ENCODE measurements at regions not wholly inside any gene's neighbourhood (a gene's known extent, or its start where the extent isn't known, plus 50 kb on each side); places are given as distances from the start of the nearest gene placed in this dataset.

DNA sequence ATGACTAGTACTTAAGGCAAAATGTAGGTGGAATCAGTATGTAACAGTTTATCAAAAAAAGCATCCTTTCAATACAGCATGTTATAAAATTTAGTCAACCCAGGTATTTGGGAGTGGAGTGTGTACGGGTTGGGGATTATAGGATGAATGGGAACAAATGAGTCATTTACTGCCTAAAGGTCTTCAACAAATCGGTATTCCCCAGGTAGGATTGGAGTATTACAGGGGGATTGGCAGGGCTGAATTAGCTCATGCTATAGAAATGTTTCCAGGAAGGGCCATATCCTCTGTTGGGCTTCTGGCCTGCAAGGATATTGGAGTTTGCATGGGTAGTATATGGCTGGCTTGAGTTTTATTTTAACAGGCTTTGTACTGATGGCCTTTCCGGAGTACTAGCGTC lies 723.7 kb downstream of the SORCS1 start:
- TF ChIP-seq POLR2A (IDR thresholded peaks at IDR 0.05; ENCODE audit: low read depth): no peak
- TF ChIP-seq, protein P1, sequence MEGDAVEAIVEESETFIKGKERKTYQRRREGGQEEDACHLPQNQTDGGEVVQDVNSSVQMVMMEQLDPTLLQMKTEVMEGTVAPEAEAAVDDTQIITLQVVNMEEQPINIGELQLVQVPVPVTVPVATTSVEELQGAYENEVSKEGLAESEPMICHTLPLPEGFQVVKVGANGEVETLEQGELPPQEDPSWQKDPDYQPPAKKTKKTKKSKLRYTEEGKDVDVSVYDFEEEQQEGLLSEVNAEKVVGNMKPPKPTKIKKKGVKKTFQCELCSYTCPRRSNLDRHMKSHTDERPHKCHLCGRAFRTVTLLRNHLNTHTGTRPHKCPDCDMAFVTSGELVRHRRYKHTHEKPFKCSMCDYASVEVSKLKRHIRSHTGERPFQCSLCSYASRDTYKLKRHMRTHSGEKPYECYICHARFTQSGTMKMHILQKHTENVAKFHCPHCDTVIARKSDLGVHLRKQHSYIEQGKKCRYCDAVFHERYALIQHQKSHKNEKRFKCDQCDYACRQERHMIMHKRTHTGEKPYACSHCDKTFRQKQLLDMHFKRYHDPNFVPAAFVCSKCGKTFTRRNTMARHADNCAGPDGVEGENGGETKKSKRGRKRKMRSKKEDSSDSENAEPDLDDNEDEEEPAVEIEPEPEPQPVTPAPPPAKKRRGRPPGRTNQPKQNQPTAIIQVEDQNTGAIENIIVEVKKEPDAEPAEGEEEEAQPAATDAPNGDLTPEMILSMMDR (IDR thresholded peaks at IDR 0.05): no peak
- no peak for TF ChIP-seq POLR2AphosphoS5 (IDR thresholded peaks at IDR 0.05)

Data from esophagus muscularis mucosa (tissue), 3 donors.